ENCODE measurements at regions not wholly inside any gene's neighbourhood (a gene's known extent, or its start where the extent isn't known, plus 50 kb on each side); places are given as distances from the start of the nearest gene placed in this dataset.

DNA sequence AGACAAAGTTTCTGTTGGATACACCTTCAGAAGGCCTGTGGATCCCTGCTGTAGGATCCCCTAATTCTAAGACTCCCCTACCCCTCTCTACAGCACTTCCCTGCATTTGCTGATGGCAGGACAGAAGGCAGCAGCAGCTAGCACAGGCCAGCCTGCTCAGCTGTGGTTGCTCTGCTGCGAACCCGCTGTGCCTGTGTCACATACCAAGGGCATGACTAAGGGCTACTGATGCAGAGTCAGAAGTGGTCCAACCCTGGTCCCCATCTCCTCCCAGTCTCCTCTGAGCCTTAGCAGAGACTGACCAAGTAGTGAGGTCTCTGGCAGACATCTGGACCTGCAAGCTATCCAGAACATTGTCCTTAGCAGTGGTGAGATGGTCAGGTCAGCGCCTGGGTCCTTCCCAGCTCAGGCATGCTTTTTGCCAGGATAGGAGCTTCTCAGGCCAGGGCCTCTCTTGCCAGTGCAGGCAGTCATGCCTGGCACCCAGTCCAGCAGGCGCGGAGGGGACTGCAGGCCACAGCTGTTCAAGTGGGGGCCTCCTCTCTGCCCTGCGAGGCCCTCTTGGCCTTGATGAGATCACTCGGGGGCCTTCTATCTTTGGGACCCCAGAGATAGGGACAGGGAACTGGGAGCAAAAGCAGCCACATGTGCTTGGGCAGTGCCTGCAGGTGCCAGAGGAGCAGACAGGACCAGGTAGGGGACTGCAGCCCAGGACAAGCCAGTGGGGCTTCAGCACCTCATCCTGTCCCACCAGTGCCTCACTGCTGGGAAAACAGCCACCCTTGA is 146.4 kb downstream of the ZNF248 start:
- Histone ChIP-seq H3K9me3 (ENCODE audit: control insufficient read depth in 1 of 2, low read length in 2 of 2) (peaks cover 4 to 12% of the 10 kb centered on the region in 2 donors), H3K36me3 (ENCODE audit: control insufficient read depth in 1 of 2, insufficient read depth in 2 of 2, low read length in 2 of 2) (no peaks in the 10 kb centered on the region), H3K4me3 (ENCODE audit: low read depth in 1 of 2, low read length in 2 of 2) (no peak overlapping the region), H3K27me3 (ENCODE audit: control insufficient read depth in 1 of 2, insufficient read depth in 2 of 2, low read length in 2 of 2) (no peaks in the 10 kb centered on the region), H3K4me1 (ENCODE audit: control insufficient read depth in 1 of 2, insufficient read depth in 2 of 2, low read length in 2 of 2) (no peaks in the 10 kb centered on the region), H3K27ac (ENCODE audit: low read depth, low read length) (no peak overlapping the region), H3K9ac (ENCODE audit: low read depth in 1 of 2, low read length in 2 of 2) (no peak overlapping the region)

DNA sequence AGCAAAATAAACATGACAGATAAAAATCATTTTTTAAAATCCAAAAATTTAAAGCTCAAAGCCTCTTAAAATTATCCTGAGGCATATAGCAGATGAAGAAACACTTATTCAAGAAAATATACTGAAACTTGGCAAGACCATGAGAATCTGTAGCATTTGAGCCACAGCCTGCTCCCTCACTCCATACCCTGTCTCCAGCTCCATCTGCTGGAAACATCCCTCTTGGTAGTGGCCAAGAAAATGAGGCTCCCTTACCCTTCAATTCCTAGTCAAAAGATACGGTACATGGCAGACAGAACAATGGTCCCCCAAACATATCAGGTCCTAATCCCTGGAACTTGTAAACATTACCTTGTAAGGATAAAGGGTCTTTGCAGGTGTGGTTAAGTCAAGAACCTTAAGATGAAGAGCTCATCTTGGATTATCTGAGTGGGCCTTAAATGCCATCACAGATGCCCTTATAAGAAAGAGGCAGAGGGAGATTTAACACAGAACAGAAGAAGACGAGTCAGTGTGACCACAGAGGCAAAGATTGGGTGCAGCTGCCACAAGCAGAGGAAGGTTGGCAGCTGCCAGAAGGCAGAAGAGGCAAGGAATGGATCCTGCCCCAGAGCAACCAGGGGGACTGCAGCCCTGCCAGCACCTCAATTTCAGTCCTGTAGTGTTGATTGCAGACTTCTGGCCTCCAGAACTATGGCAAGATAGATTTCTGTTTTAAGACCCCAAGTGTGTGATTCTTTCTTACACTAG is 149.4 kb downstream of the ZNF248 start:
- peaks cover 10 to 16% of the 10 kb centered on the region in 2 donors for H3K9me3 ChIP-seq (ENCODE audit: control insufficient read depth in 1 of 2, low read length in 2 of 2)
- H3K9ac ChIP-seq (ENCODE audit: low read depth in 1 of 2, low read length in 2 of 2), result no peak overlapping the region
- H3K36me3 ChIP-seq (ENCODE audit: control insufficient read depth in 1 of 2, insufficient read depth in 2 of 2, low read length in 2 of 2), result no peaks in the 10 kb centered on the region
- no peaks in the 10 kb centered on the region for H3K4me1 ChIP-seq (ENCODE audit: control insufficient read depth in 1 of 2, insufficient read depth in 2 of 2, low read length in 2 of 2)
- no peaks in the 10 kb centered on the region for H3K27me3 ChIP-seq (ENCODE audit: control insufficient read depth in 1 of 2, insufficient read depth in 2 of 2, low read length in 2 of 2)
- H3K4me3 ChIP-seq (ENCODE audit: low read depth in 1 of 2, low read length in 2 of 2), result no peak overlapping the region
- H3K27ac ChIP-seq (ENCODE audit: low read depth, low read length), result no peak overlapping the region

DNA sequence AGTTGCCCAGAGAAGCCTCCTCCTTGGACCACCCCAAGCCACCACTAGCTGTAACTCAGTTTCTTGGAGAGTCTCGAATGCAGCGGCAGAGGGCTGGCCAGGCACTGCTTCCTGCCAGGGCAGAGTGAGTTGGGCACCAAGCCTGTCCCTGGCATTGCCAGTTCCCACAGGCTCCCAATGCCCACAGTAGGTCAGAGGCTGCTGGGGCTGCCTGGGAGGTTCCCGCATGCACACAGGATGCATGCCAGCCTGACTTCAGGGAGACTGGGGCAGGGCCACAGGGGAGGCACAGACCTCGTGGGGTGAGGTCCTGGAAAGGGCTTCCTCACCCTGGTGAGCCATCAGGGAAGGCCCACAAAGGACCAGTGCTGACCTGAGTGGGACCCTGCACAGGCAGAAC is 152.8 kb downstream of the ZNF248 start:
- no peaks in the 10 kb centered on the region for H3K27me3 ChIP-seq (ENCODE audit: control insufficient read depth in 1 of 2, insufficient read depth in 2 of 2, low read length in 2 of 2)
- peaks cover 7 to 21% of the 10 kb centered on the region in 2 donors for H3K9me3 ChIP-seq (ENCODE audit: control insufficient read depth in 1 of 2, low read length in 2 of 2)
- H3K9ac ChIP-seq (ENCODE audit: low read depth in 1 of 2, low read length in 2 of 2), result no peak overlapping the region

DNA sequence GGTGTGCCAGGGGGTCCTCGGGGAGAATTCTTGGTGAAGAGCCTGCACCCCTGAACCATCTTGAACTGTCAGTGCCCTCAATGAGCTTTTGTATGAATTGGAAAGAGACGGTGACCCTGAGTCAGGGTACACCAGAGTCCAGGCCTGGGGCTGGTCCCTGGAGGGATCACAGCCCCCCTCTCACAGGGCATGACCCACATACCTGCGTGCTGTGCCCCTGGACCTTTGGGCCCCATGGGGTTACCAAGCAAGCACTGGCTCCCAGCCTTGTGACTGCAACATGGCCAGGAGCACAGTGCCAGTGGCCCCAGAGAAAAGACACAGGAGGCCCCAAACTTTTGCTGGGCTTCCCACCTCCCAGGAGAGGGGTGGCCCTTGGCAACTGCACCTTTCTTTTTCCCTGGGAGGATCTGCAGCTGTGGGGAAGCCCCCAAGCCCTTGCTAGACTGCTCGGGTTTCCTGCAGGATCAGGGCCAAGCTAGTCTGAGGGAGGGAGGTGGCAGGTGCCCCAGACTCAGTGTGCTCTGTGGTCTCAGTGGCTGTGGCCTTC is 153.5 kb downstream of the ZNF248 start:
- no peak overlapping the region for H3K4me3 ChIP-seq (ENCODE audit: low read depth in 1 of 2, low read length in 2 of 2)
- H3K9me3 ChIP-seq (ENCODE audit: control insufficient read depth in 1 of 2, low read length in 2 of 2), result peaks cover 7 to 21% of the 10 kb centered on the region in 2 donors
- no peaks in the 10 kb centered on the region for H3K27me3 ChIP-seq (ENCODE audit: control insufficient read depth in 1 of 2, insufficient read depth in 2 of 2, low read length in 2 of 2)
- H3K27ac ChIP-seq (ENCODE audit: low read depth, low read length), result no peak overlapping the region
- H3K36me3 ChIP-seq (ENCODE audit: control insufficient read depth in 1 of 2, insufficient read depth in 2 of 2, low read length in 2 of 2), result no peaks in the 10 kb centered on the region
- H3K4me1 ChIP-seq (ENCODE audit: control insufficient read depth in 1 of 2, insufficient read depth in 2 of 2, low read length in 2 of 2), result no peaks in the 10 kb centered on the region
- no peak overlapping the region for H3K9ac ChIP-seq (ENCODE audit: low read depth in 1 of 2, low read length in 2 of 2)

More for the DNA sequence above, 152.8 kb downstream of the ZNF248 start:
- Histone ChIP-seq H3K4me3 (ENCODE audit: low read depth in 1 of 2, low read length in 2 of 2) (no peak overlapping the region), H3K27ac (ENCODE audit: low read depth, low read length) (no peak overlapping the region), H3K4me1 (ENCODE audit: control insufficient read depth in 1 of 2, insufficient read depth in 2 of 2, low read length in 2 of 2) (no peaks in the 10 kb centered on the region), H3K36me3 (ENCODE audit: control insufficient read depth in 1 of 2, insufficient read depth in 2 of 2, low read length in 2 of 2) (no peaks in the 10 kb centered on the region)

DNA sequence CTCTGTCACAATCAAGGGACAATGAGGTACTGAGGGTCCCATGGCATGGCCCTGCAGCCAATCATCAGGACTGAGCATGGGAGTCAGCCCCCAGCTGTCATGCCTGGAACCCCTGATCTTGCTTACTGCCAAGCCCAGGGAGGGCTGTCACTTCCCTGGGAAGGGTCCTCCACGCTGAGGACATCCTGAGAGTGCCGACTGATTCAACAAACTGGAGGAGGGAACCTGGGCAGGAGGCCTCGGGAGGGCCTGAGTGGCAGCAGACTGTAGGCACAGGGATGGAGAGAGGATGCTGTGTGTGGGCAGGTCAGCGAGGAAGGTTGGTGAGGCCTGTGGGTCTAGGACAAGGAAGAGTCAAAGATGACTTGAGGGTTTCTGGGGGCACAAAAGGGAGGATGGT is 154.3 kb downstream of the ZNF248 start:
- Histone ChIP-seq H3K9me3 (ENCODE audit: control insufficient read depth in 1 of 2, low read length in 2 of 2) (peaks cover 7 to 21% of the 10 kb centered on the region in 2 donors), H3K36me3 (ENCODE audit: control insufficient read depth in 1 of 2, insufficient read depth in 2 of 2, low read length in 2 of 2) (no peaks in the 10 kb centered on the region)

DNA sequence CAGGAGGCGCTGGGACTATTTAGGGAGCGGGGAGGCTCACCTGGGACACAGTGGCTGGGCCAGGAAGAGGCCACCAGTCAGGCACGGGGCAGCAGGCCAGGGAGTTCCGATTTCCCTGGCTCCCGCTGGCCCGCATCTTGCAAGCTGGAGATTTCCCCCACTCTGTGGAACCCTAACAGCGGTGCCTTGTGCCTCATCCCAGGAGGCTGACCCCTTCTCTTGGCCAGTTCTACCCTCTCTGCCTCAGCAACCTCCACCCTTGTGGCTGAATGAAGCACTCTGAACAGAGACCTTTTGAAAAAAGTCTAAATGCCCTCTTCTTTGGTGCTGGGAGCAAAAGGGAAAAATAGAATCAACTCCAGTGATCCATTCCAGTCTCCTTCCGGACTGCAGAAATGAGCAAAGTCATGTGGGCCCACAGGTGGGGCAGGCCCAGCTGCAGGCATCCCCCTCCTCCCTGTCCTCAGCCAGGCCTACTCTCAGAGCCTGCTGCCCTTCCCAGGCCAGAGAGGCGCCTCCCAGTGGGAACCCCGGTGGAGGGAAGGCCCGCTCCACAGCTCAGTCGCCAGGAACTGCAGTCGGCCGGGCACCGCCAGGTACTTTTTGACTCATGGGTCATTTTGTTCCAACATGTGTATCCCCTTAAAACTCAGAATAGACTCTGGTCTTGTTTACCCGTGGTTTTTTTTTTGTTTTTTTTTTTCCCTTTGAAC is 155.5 kb downstream of the ZNF248 start:
- no peak overlapping the region for H3K4me3 ChIP-seq (ENCODE audit: low read depth in 1 of 2, low read length in 2 of 2)
- H3K9me3 ChIP-seq (ENCODE audit: control insufficient read depth in 1 of 2, low read length in 2 of 2), result peaks cover 7 to 17% of the 10 kb centered on the region in 2 donors
- no peaks in the 10 kb centered on the region for H3K27me3 ChIP-seq (ENCODE audit: control insufficient read depth in 1 of 2, insufficient read depth in 2 of 2, low read length in 2 of 2)
- no peaks in the 10 kb centered on the region for H3K4me1 ChIP-seq (ENCODE audit: control insufficient read depth in 1 of 2, insufficient read depth in 2 of 2, low read length in 2 of 2)
- no peak overlapping the region for H3K27ac ChIP-seq (ENCODE audit: low read depth, low read length)
- H3K36me3 ChIP-seq (ENCODE audit: control insufficient read depth in 1 of 2, insufficient read depth in 2 of 2, low read length in 2 of 2), result no peaks in the 10 kb centered on the region
- no peak overlapping the region for H3K9ac ChIP-seq (ENCODE audit: low read depth in 1 of 2, low read length in 2 of 2)

More for the DNA sequence above, 154.3 kb downstream of the ZNF248 start:
- Histone ChIP-seq H3K27me3 (ENCODE audit: control insufficient read depth in 1 of 2, insufficient read depth in 2 of 2, low read length in 2 of 2) (no peaks in the 10 kb centered on the region), H3K27ac (ENCODE audit: low read depth, low read length) (no peak overlapping the region), H3K4me1 (ENCODE audit: control insufficient read depth in 1 of 2, insufficient read depth in 2 of 2, low read length in 2 of 2) (no peaks in the 10 kb centered on the region), H3K4me3 (ENCODE audit: low read depth in 1 of 2, low read length in 2 of 2) (no peak overlapping the region), H3K9ac (ENCODE audit: low read depth in 1 of 2, low read length in 2 of 2) (no peak overlapping the region)

DNA sequence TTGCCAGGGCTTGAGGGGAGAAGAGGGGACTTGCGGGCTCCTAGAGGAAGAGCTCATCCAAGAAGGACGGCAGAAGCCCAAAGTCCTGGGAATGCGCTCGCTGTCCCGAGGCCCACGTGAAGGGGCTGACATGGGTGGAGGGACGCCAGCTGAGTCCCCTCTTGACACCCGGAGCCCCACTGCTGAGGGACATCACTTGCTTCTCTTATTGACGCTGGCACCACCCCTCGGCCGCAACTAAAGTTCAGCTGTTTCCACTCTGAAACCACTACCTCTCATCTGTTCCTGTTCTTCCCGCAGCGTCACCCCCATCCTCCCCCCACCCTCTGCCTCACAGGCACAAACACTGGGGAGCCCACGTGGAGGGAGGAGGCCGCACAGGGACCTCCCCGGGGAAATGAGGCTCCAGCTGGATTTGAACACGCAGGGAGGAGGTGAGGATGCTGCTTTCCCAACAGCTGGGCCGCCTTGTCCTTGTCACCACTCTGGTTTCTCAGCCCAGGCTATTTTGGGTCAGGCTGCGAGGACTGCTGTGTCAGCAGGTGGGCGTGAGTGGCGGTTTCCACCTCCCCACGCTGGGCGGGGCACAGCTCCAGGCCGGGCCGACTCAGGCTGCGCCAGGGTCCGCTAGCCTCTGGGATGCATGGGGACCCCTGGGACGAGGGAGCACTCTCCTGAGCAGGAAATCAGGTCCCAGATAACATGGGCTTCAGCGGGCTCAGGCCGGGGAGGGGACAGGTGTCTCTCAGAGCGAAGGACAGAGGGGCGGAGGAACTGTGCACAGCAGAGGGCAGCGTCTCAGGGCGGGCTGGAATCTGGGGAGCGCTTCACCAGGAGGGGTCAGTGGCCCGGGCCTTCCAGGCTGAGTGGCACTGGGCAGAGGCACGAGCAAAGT is 156.3 kb downstream of the ZNF248 start:
- H3K27ac ChIP-seq (ENCODE audit: low read depth, low read length), result no peak overlapping the region
- H3K36me3 ChIP-seq (ENCODE audit: control insufficient read depth in 1 of 2, insufficient read depth in 2 of 2, low read length in 2 of 2), result no peaks in the 10 kb centered on the region
- no peak overlapping the region for H3K9ac ChIP-seq (ENCODE audit: low read depth in 1 of 2, low read length in 2 of 2)
- no peaks in the 10 kb centered on the region for H3K27me3 ChIP-seq (ENCODE audit: control insufficient read depth in 1 of 2, insufficient read depth in 2 of 2, low read length in 2 of 2)
- no peaks in the 10 kb centered on the region for H3K4me1 ChIP-seq (ENCODE audit: control insufficient read depth in 1 of 2, insufficient read depth in 2 of 2, low read length in 2 of 2)
- H3K4me3 ChIP-seq (ENCODE audit: low read depth in 1 of 2, low read length in 2 of 2), result no peak overlapping the region
- H3K9me3 ChIP-seq (ENCODE audit: control insufficient read depth in 1 of 2, low read length in 2 of 2), result peaks cover 7 to 17% of the 10 kb centered on the region in 2 donors

DNA sequence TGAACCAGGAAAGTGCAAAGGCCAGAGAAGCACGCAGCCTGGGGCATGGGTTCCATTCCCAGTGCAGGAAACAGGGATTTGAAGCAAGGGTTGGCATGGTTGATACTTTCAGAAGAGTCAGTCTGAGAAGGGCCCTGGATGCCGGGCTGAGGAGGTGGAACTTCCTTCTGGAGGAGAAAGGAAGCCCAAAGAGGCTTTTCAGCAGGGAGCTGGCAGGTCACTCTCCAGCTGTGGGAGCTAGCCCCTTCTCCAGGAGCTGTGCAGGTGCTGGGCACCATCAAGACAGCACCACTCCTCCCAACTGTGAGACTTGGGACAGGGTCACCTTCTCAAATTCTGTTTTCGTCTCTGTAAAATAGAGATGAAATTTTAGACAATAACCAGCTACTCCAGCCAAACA is 169.8 kb downstream of the ZNF248 start:
- no peak overlapping the region for H3K4me3 ChIP-seq (ENCODE audit: low read depth in 1 of 2, low read length in 2 of 2)
- no peaks in the 10 kb centered on the region for H3K36me3 ChIP-seq (ENCODE audit: control insufficient read depth in 1 of 2, insufficient read depth in 2 of 2, low read length in 2 of 2)
- H3K4me1 ChIP-seq (ENCODE audit: control insufficient read depth in 1 of 2, insufficient read depth in 2 of 2, low read length in 2 of 2), result no peaks in the 10 kb centered on the region
- peaks cover 20 to 29% of the 10 kb centered on the region in 2 donors for H3K9me3 ChIP-seq (ENCODE audit: control insufficient read depth in 1 of 2, low read length in 2 of 2)
- H3K27ac ChIP-seq (ENCODE audit: low read depth, low read length), result no peak overlapping the region
- H3K27me3 ChIP-seq (ENCODE audit: control insufficient read depth in 1 of 2, insufficient read depth in 2 of 2, low read length in 2 of 2), result no peaks in the 10 kb centered on the region
- H3K9ac ChIP-seq (ENCODE audit: low read depth in 1 of 2, low read length in 2 of 2), result no peak overlapping the region
